ENCODE measurements at regions not wholly inside any gene's neighbourhood (a gene's known extent, or its start where the extent isn't known, plus 50 kb on each side); places are given as distances from the start of the nearest gene placed in this dataset.

GRCh38 chr14:99062772-99063418, 209.1 kb downstream of the BCL11B start:
- no peak for TF ChIP-seq EZH2 (IDR thresholded peaks at IDR 0.05; ENCODE audit: borderline replicate concordance)
- no peak for TF ChIP-seq CTCF (IDR thresholded peaks at IDR 0.05; ENCODE audit: poor library complexity)
